8988T (cell line): ENCODE measurements at regions not wholly inside any gene's neighbourhood (a gene's known extent, or its start where the extent isn't known, plus 50 kb on each side); places are given as distances from the start of the nearest gene placed in this dataset.

Experiments
- DNase-seq: peaks from one replicate; pipeline ENCODE4 v3.0.0; 2011

DNA sequence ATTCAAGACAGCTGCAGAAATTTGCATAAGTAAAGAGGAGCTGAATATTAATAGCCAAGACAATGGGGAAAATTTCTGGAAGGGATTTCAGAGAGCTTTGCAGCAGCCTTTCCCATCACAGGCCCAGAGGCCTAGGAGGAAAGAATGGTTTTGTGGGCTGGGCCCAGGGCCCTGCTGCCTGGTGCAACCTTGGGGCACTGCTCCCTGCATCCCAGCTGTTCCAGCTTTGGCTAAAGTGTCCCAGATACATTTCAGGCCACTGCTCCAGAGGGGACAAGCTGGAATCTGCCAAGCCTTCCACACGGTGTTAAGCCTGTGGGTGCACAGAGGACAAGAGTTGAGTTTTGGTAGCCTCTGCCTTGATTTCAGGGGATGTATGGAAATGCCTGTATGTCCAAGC lies 185.6 kb upstream of the SFRP2 start:
- DNase-seq, result no peak

- no peak for DNase-seq
Measured at GRCh38 chr4:153973942-153974341, 185.1 kb upstream of the SFRP2 start.

GRCh38 chr4:153971899-153972298 lies 183.0 kb upstream of the SFRP2 start:
- no peak for DNase-seq

- DNase-seq, result no peak
Measured at GRCh38 chr4:153970169-153970568, 181.3 kb upstream of the SFRP2 start.

DNA sequence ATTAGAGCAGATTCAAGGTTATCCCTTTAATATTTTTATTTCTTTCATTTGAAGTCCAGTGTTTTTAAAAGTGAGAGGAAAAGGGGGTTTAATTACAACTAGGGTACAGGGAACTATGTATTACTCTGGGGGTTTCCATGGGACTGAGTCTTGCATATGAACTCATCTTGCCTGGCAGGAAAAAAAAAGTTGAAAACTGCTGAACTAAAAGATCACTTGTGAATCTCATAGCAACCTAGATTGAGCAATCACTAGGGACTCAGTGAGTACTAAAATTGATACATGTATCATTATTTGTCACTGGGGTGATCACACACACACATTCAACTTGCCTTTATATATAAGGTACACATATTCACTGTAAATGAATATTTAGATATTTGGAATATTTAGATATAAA lies 180.7 kb upstream of the SFRP2 start:
- no peak for DNase-seq

- no peak for DNase-seq
Measured at GRCh38 chr4:153966641-153967040, 177.8 kb upstream of the SFRP2 start.

GRCh38 chr4:153963216-153963615 lies 174.3 kb upstream of the SFRP2 start:
- DNase-seq, result no peak

- DNase-seq, result no peak
Measured at GRCh38 chr4:153962311-153963039, 173.6 kb upstream of the SFRP2 start.

DNA sequence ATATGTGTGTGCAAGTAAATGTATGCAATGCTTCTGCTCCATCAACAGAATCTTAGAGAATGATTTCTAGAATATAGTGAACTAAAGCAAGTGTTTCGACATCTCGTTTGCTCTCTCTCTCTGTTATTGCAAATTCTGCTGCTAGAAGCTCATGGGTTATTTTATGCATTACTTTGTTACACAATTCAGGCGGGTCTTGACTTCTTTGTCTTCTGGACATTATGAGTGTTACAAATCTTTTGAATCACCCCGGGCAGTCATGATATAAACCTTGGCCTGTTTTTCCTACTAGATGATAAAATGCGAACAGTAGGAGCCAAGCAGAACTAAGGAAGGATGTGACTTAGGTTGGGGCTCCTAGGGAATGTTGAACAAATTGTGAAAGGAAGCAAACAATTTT lies 166.4 kb upstream of the SFRP2 start:
- no peak for DNase-seq

GRCh38 chr4:153954654-153955053 lies 165.8 kb upstream of the SFRP2 start:
- DNase-seq, result no peak

DNA sequence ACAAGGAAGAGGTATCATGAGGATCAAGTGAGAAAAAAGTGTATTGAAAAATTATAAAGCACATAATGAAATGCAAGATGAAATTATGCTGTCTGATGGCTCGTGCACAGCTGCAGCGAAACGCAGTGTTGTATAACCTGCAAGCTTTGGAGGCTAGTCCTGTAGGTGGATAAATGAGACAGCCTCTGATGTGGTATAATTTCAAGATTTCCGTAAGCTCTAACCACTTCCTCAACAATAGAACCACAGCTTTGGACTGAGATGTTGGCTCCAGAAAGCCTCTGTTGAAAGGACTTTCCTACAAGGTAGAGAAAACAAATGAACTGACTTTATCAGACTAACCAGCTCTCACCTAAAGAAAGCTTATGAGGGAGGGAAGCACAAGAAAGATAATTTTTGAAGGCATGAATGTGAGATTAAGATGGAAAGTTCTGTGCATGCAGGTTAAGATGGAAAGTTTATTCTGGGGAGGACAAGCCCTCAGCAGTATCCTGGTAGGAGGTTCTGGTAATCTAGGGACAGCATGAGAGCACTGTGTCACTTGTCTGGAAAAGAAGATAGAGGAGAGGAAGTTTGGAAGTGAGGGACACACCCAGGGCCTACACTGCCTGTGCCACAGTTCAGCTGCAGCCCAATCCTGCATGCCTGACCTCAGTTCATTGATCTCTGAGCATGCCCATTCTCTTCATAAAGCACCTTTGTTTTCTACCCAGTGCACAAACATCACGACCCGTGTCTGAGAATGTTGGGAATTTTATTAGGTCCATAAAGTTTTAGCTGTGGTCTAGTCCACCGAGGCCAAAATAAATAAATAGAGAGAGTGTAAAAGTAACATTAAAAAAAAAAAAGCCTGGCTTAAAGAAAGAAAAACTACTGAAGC lies 161.5 kb upstream of the SFRP2 start:
- no peak for DNase-seq

GRCh38 chr4:153948041-153948440 lies 159.2 kb upstream of the SFRP2 start:
- DNase-seq, result no peak

- DNase-seq, result no peak
Measured at GRCh38 chr4:153947124-153947523, 158.2 kb upstream of the SFRP2 start.

- no peak for DNase-seq
Measured at GRCh38 chr4:153945704-153946103, 156.8 kb upstream of the SFRP2 start.

DNA sequence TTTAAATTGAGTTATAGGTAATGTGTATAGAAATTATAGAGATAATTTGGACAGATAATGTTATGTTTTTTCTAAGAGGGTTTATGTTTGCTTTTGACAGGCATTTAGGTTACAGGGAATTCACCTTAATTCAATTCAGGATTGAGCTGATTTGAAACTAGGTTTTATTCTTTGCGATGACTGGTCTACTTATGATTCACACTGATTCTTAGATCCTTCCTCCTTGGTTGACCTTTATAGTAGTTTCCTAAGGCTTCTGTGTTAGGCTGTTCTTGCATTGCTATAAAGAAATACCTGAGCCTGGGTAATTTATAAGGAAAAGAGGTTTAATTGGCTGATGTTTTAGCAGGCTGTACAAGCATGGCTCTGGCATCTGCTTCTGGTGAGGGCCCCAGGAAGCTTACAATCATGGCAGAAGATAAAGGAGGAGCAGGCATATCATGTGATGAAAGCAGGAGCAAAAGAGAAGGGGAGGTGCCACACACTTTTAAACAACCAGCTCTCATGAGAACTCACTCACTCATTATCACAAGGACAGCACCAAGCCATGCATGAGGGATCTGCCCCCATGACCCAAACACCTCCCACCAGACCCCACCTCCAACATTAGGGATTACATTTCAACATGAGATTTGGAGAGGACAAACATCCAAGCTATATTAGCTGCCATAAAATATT lies 155.0 kb upstream of the SFRP2 start:
- no peak for DNase-seq

DNA sequence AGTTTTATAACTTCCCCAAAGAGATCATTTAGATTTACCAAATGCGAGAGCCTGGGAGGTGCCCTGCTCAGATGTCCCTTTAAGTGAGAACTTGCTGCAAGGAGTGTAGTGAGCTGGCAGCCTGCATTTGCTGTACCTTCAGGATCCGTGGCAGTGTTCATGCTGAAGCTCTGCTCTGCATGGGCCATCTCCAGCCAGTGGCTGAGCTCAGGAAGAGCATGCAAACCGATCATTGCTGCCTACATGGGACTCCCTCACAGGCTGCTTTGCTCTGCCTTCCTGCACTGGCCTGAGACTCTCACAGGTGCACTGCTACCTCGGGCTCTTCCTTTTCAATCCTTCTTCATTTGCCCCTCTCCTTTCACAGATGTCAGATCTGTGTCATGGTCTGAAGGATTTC lies 152.0 kb upstream of the SFRP2 start:
- DNase-seq, result no peak

GRCh38 chr4:153939570-153939969 lies 150.7 kb upstream of the SFRP2 start:
- DNase-seq, result no peak

DNA sequence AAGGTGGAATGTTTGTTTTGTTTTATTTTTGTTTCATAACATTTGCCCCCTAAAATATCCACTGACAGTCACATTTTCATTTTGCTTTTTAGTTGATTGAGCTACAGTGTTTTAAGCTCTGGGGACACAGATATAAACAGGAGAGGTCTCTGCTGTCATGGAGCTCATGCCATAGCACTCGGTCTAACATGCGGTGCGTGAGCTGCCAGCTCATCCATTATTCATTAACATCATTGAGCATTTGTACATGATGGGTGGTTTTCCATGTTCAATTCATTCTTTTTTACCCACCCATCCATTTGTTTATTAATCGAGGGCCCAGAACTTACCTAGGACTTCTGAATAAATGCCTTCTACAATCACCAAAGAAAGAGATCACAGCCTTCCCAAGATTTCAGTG lies 150.1 kb upstream of the SFRP2 start:
- no peak for DNase-seq

DNA sequence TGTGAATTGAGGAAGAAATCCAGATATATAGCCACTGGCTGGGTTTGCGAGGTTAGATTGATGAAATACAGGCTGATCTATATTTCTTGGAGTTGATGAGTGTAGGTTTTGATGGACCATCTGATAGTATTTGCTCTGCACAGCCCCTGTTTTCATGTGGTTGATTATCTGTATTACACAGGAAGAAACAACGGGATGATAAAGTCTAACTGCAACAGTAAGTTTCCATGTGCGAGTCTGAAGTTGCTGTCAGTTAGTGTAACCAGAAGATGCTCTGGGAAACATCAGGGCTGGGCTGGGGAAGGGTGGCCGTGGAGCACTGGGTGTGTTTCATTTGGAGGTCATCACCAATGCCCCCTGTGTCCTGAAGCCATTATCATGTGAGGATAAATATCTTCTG lies 148.4 kb upstream of the SFRP2 start:
- no peak for DNase-seq

GRCh38 chr4:153936121-153936520 lies 147.2 kb upstream of the SFRP2 start:
- no peak for DNase-seq

DNA sequence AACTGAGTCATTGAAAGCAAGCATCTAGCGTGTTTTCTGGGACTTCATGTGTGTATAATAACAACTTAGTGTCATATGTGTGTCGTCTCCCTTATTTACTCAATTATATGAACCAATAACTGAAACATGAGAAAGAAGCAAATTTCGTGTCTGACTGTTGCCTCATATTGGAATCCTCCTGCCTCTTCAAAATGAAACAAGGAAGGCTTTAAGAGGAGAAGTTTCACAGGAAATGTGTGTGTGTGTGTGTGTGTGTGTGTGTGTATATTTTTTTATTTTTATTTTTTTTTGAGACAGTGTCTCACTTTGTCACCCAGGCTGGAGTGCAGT lies 145.8 kb upstream of the SFRP2 start:
- no peak for DNase-seq

DNA sequence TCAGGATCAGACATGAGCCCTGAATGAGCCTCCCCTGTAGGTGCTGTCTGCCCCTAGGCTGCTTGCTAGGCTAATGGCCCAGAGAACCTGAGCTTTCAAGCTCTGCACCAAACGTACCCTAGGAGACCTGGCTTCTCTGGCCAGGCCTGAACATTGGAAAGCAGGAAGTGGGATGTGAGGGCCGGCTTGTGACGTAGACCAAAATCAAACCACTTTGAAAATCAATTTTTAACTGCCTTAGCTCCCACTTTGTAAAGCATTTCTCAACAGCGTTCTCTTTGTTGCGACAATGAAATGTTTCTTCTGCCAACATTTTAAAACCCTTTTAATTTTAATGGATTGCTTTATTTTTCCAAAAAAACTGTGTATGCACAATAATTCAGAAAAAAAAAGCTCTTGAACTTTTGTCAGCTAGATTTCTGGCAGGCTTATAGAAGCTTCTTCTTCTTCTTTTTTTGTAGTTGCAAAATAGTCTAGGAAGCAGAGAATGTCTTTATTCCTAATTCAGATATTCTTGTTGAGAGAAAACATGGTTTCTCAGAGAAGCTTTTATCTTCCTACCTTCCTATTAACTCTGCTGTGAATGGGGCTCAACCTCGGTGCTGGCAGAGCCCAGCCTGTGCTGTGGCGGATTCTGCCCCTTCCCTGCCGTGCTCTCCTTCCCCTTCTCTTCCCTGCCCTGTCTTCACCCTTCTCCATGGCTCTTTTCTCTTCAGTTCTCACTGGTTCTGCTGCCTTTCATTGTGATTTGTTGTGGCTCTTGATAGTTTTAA lies 145.2 kb upstream of the SFRP2 start:
- no peak for DNase-seq

GRCh38 chr4:153931804-153932203 lies 142.9 kb upstream of the SFRP2 start:
- DNase-seq, result no peak
